IMR-90 (cell line): ENCODE measurements at regions not wholly inside any gene's neighbourhood (a gene's known extent, or its start where the extent isn't known, plus 50 kb on each side); places are given as distances from the start of the nearest gene placed in this dataset.

Experiments used
- ATAC-seq: fragments of 200-7000 bp; cut with Tn5 transposase; 2 replicates; pipeline ENCODE4 v1.9.1; 2020; ENCODE audit warnings: low read depth, mild to moderate bottlenecking, moderate library complexity
- BruUV-seq: library from RNA; stranded (reverse); fragments of 400-500 nt; replicated peaks from 2 replicates; lab custom pipeline; 2021; lab: Mats Ljungman, UMichigan
- CTCF ChIA-PET: fragments of 300-600 bp; formaldehyde crosslinking; extraction: SDS; loops from one replicate; lab custom pipeline; 2021; ENCODE audit warnings: antibody characterized with exemption; lab: Yijun Ruan, JAX
- POLR2A ChIA-PET: fragments of 300-600 bp; sonication (Branson Sonifier 250); formaldehyde crosslinking; loops from one replicate; lab custom pipeline; 2022; ENCODE audit warnings: antibody characterized with exemption; ENCODE audit not compliant: unreplicated experiment; lab: Charles Lee
- DNase-seq: peaks from one replicate; pipeline ENCODE4 v3.0.0; 2013
- H2AFZ ChIP-seq: replicated peaks from 2 replicates; pipeline ENCODE3; 2013; ENCODE audit warnings: low read length, mild to moderate bottlenecking; ENCODE audit not compliant: poor library complexity
- H2AK5ac ChIP-seq: 2 replicates; pipeline ENCODE4 v1.6.1; 2013; ENCODE audit warnings: low read depth, low read length, inconsistent platforms
- H2AK9ac ChIP-seq: replicated peaks from 2 replicates; pipeline ENCODE3; 2013; ENCODE audit warnings: mild to moderate bottlenecking, low read depth, low read length, moderate library complexity; ENCODE audit not compliant: poor library complexity
- H2BK120ac ChIP-seq: 2 replicates; pipeline ENCODE4 v1.6.1; 2013; ENCODE audit warnings: low read depth, low read length, inconsistent platforms
- H2BK15ac ChIP-seq: 3 replicates; pipeline ENCODE4 v1.6.1; 2013; ENCODE audit warnings: low read depth, low read length, inconsistent platforms
- H2BK20ac ChIP-seq: 2 replicates; pipeline ENCODE4 v1.6.1; 2013; ENCODE audit warnings: low read depth, mild to moderate bottlenecking, inconsistent platforms, low read length, moderate library complexity
- H2BK5ac ChIP-seq: 2 replicates; pipeline ENCODE4 v1.6.1; 2013; ENCODE audit warnings: mild to moderate bottlenecking, low read depth, low read length, inconsistent platforms; ENCODE audit not compliant: poor library complexity, severe bottlenecking
- H3K14ac ChIP-seq: replicated peaks from 2 replicates; pipeline ENCODE4 v1.6.1; 2013; ENCODE audit warnings: low read depth, low read length, inconsistent platforms
- H3K18ac ChIP-seq: 2 replicates; pipeline ENCODE4 v1.6.1; 2013; ENCODE audit warnings: low read depth, low read length, control low read depth
- H3K23ac ChIP-seq: 2 replicates; pipeline ENCODE4 v1.6.1; 2013; ENCODE audit warnings: low read depth, low read length, inconsistent platforms
- H3K27ac ChIP-seq: 2 replicates; pipeline ENCODE4 v1.5.1; 2013; ENCODE audit warnings: mild to moderate bottlenecking, control low read depth, low read length; ENCODE audit not compliant: insufficient read depth
- H3K27me3 ChIP-seq: 2 replicates; pipeline ENCODE4 v1.6.1; 2013; ENCODE audit warnings: low read length; ENCODE audit not compliant: control insufficient read depth, insufficient read depth
- H3K36me3 ChIP-seq: 2 replicates; pipeline ENCODE4 v1.6.1; 2013; ENCODE audit warnings: low read length, mixed read lengths; ENCODE audit not compliant: control insufficient read depth, insufficient read depth
- H3K4ac ChIP-seq: 2 replicates; pipeline ENCODE4 v1.6.1; 2013; ENCODE audit warnings: low read depth, low read length, inconsistent platforms
- H3K4me1 ChIP-seq: 2 replicates; pipeline ENCODE4 v1.6.1; 2013; ENCODE audit warnings: low read length, mixed read lengths; ENCODE audit not compliant: control insufficient read depth, insufficient read depth
- H3K4me2 ChIP-seq: 2 replicates; pipeline ENCODE4 v1.6.1; 2013; ENCODE audit warnings: low read depth, mild to moderate bottlenecking, control low read depth, low read length, moderate library complexity
- H3K4me3 ChIP-seq: 2 replicates; pipeline ENCODE4 v1.5.1; 2013; ENCODE audit warnings: low read depth, mild to moderate bottlenecking, control low read depth, low read length, moderate library complexity; ENCODE audit not compliant: insufficient read depth
- H3K56ac ChIP-seq: 2 replicates; pipeline ENCODE4 v1.6.1; 2013; ENCODE audit warnings: low read length, inconsistent platforms; ENCODE audit not compliant: insufficient read depth; ENCODE audit errors: extremely low read depth
- H3K79me1 ChIP-seq, 2 experiments: 2 replicates each; pipeline ENCODE4 v1.6.1; 2013; ENCODE audit warnings: low read length in 2 of 2, inconsistent platforms in 1 of 2, low read depth in 1 of 2
- H3K9ac ChIP-seq: 2 replicates; pipeline ENCODE4 v1.6.1; 2013; ENCODE audit warnings: low read depth, low read length, control low read depth
- H3K9me1 ChIP-seq: 2 replicates; pipeline ENCODE4 v1.6.1; 2013; ENCODE audit warnings: low read length, inconsistent platforms; ENCODE audit not compliant: insufficient read depth
- H3K9me3 ChIP-seq: 2 replicates; pipeline ENCODE4 v1.6.1; 2013; ENCODE audit warnings: low read length; ENCODE audit not compliant: control insufficient read depth, insufficient read depth
- H4K20me1 ChIP-seq: 2 replicates; pipeline ENCODE4 v1.6.1; 2013; ENCODE audit warnings: low read length, inconsistent platforms; ENCODE audit not compliant: insufficient read depth
- H4K5ac ChIP-seq: 2 replicates; pipeline ENCODE4 v1.6.1; 2013; ENCODE audit warnings: mild to moderate bottlenecking, low read depth, low read length, control low read depth
- H4K8ac ChIP-seq, 2 experiments: 2 replicates each; pipeline ENCODE4 v1.6.1; 2013; ENCODE audit warnings: low read depth in 2 of 2, low read length in 2 of 2, control low read depth in 1 of 2, inconsistent platforms in 1 of 2
- H4K91ac ChIP-seq: 2 replicates; pipeline ENCODE4 v1.6.1; 2013; ENCODE audit warnings: low read depth, low read length, inconsistent platforms; ENCODE audit not compliant: insufficient read depth
- BHLHE40 ChIP-seq: fragments of 150-350 bp; IDR thresholded peaks from 2 replicates; pipeline ENCODE4 v1.6.1; 2016; ENCODE audit warnings: mild to moderate bottlenecking, low read depth, low read length
- FOS ChIP-seq: fragments of 150-350 bp; IDR thresholded peaks from 2 replicates; pipeline ENCODE4 v1.6.1; 2016; ENCODE audit warnings: low read depth, low read length
- MAZ ChIP-seq: IDR thresholded peaks from 2 replicates; pipeline ENCODE4 v1.6.1; 2012; ENCODE audit warnings: low read depth, mild to moderate bottlenecking, low read length, improper control_type of control experiment, moderate library complexity, borderline replicate concordance
- NFE2L2 ChIP-seq: fragments of 150-350 bp; IDR thresholded peaks from 2 replicates; pipeline ENCODE4 v1.6.1; 2016; ENCODE audit warnings: low read depth, mild to moderate bottlenecking, low read length
- RCOR1 ChIP-seq: IDR thresholded peaks from 2 replicates; pipeline ENCODE4 v1.6.1; 2012; ENCODE audit warnings: mild to moderate bottlenecking, low read length, improper control_type of control experiment; ENCODE audit not compliant: insufficient replicate concordance
- USF2 ChIP-seq: fragments of 150-350 bp; IDR thresholded peaks from 2 replicates; pipeline ENCODE4 v1.6.1; 2017; ENCODE audit warnings: mild to moderate bottlenecking, antibody characterized with exemption, low read length, low read depth
- WGBS, 2 experiments: methylation state at CpG; one replicate each; pipeline versions ENCODE4 v1.1.5 to v1.1.7; 2013; ENCODE audit warnings: missing lambda C conversion rate in 2 of 2; ENCODE audit not compliant: insufficient read length in 1 of 2; ENCODE audit errors: extremely low coverage in 2 of 2; 5-methylcytosine and 5-hydroxymethylcytosine counted together
- dilution Hi-C: fragments of 300-500 bp; cut with HindIII; formaldehyde crosslinking; loops from one replicate; pipeline ENCODE4 v1.14.3; 2018; ENCODE audit warnings: low sequenced_read_pairs; ENCODE audit not compliant: unreplicated experiment
- in situ Hi-C: fragments of 300-500 bp; cut with MboI; formaldehyde crosslinking; loops from 3 replicates; pipeline ENCODE4 v1.14.3; 2019; ENCODE audit warnings: low sequenced_read_pairs, inconsistent platforms, mixed read lengths
- intact Hi-C: fragments of 100-400 bp; cut with micrococcal nuclease; formaldehyde crosslinking; loops from 2 replicates; pipeline ENCODE4 v1.10.0; 2022

- no peak overlapping the region for H2BK5ac ChIP-seq
- no peaks in the 10 kb centered on the region for H3K79me1 ChIP-seq
- no peak overlapping the region for H4K8ac ChIP-seq
- no peak overlapping the region for H3K23ac ChIP-seq
- H2AK5ac ChIP-seq: no peak overlapping the region
- H4K20me1 ChIP-seq: no peaks in the 10 kb centered on the region
- no peaks in the 10 kb centered on the region for H3K9me1 ChIP-seq
- H3K27me3 ChIP-seq: no peaks in the 10 kb centered on the region
- no peak overlapping the region for H3K9ac ChIP-seq
- ChIA-PET CTCF (interaction anchor here (0.6 kb wide), 1 partner anchor 150 kb away, joined by 4 read pairs; no protein-coding TSS in a partner anchor), POLR2A (no interaction called here)
- H3K18ac ChIP-seq: no peak overlapping the region
- H3K4me2 ChIP-seq: no peak overlapping the region
- H3K9me3 ChIP-seq: peaks cover 4% of the 10 kb centered on the region; the same call in 1 of the 2 replicates
- no CpG with 5 or more reads among the region's 15 CpGs for WGBS, 2 experiments
- ATAC-seq: no peak
- no peak overlapping the region for H2BK15ac ChIP-seq
- TF ChIP-seq RCOR1: no peak
- TF ChIP-seq NFE2L2: no peak
- TF ChIP-seq MAZ: no peak
- no peak for TF ChIP-seq FOS
- TF ChIP-seq USF2: no peak
- no peak for TF ChIP-seq BHLHE40
- H2AFZ ChIP-seq: no peak overlapping the region
- no peak overlapping the region for H4K5ac ChIP-seq
- H3K4me1 ChIP-seq: no peaks in the 10 kb centered on the region
- no peak overlapping the region for H3K56ac ChIP-seq
- no TSS peak for BruUV-seq
- H3K4me3 ChIP-seq: no peak overlapping the region
- in situ Hi-C loops (no loop called here), intact Hi-C loops (no loop called here), dilution Hi-C loops (no loop called here)
- no peak for DNase-seq
- no peak overlapping the region for H2BK120ac ChIP-seq
- H2BK20ac ChIP-seq: no peak overlapping the region
- no peak overlapping the region for H3K27ac ChIP-seq
- no peak overlapping the region for H4K91ac ChIP-seq
- H3K36me3 ChIP-seq: no peaks in the 10 kb centered on the region
- no peak overlapping the region for H3K14ac ChIP-seq
- no peak overlapping the region for H2AK9ac ChIP-seq
- no peak overlapping the region for H3K4ac ChIP-seq
These were observed 516.8 kb downstream of the PSAT1 start for GRCh38 chr9:78813602-78814180.
